ENCODE measurements at regions not wholly inside any gene's neighbourhood (a gene's known extent, or its start where the extent isn't known, plus 50 kb on each side); places are given as distances from the start of the nearest gene placed in this dataset.

- DNase-seq: no peak
Measured at GRCh38 chr16:61596655-61597054, 439.6 kb downstream of the CDH8 start.

- no peak for DNase-seq
Measured at GRCh38 chr16:61595605-61596004, 440.6 kb downstream of the CDH8 start.

- no peak for DNase-seq
Measured at GRCh38 chr16:61590577-61590976, 445.7 kb downstream of the CDH8 start.

- DNase-seq: no peak
Measured at GRCh38 chr16:61587526-61587925, 448.7 kb downstream of the CDH8 start.

GRCh38 chr16:61581417-61582046, 454.7 kb downstream of the CDH8 start:
- DNase-seq: no peak

GRCh38 chr16:61580579-61580978, 455.7 kb downstream of the CDH8 start:
- no peak for DNase-seq

- no peak for DNase-seq
Measured at GRCh38 chr16:61579195-61579594, 457.0 kb downstream of the CDH8 start.

- DNase-seq: no peak
Measured at GRCh38 chr16:61576476-61576875, 459.8 kb downstream of the CDH8 start.

GRCh38 chr16:61575617-61576016, 460.6 kb downstream of the CDH8 start:
- no peak for DNase-seq

- no peak for DNase-seq
Measured at GRCh38 chr16:61569028-61569427, 467.2 kb downstream of the CDH8 start.

GRCh38 chr16:61564716-61565115, 471.5 kb downstream of the CDH8 start:
- no peak for DNase-seq

- DNase-seq: no peak
Measured at GRCh38 chr16:61555718-61556441, 480.4 kb downstream of the CDH8 start.

- no peak for DNase-seq
Measured at GRCh38 chr16:61549327-61549726, 486.9 kb downstream of the CDH8 start.

GRCh38 chr16:61547626-61548025, 488.6 kb downstream of the CDH8 start:
- no peak for DNase-seq

GRCh38 chr16:61544165-61544564, 492.1 kb downstream of the CDH8 start:
- no peak for DNase-seq

- no peak for DNase-seq
Measured at GRCh38 chr16:61540216-61540615, 496.0 kb downstream of the CDH8 start.

GRCh38 chr16:61530697-61531096, 505.5 kb downstream of the CDH8 start:
- no peak for DNase-seq

GRCh38 chr16:61500851-61501250, 535.4 kb downstream of the CDH8 start:
- DNase-seq: no peak

GRCh38 chr16:61480250-61480649, 556.0 kb downstream of the CDH8 start:
- DNase-seq: no peak

- no peak for DNase-seq
Measured at GRCh38 chr16:61471737-61472136, 564.5 kb downstream of the CDH8 start.

GRCh38 chr16:61471023-61471422, 565.2 kb downstream of the CDH8 start:
- no peak for DNase-seq

- DNase-seq: no peak
Measured at GRCh38 chr16:61465285-61465684, 571.0 kb downstream of the CDH8 start.

GRCh38 chr16:61460020-61460419, 576.2 kb downstream of the CDH8 start:
- DNase-seq: no peak

- no peak for DNase-seq
Measured at GRCh38 chr16:61435346-61435745, 600.9 kb downstream of the CDH8 start.

- peak; percentile 2 for DNase-seq
Measured at GRCh38 chr16:61432421-61432820, 603.8 kb downstream of the CDH8 start.

Data from NCI-H2227 treated with DMSO at 0.1 percent for 48 hours (cell line).